ENCODE measurements at regions not wholly inside any gene's neighbourhood (a gene's known extent, or its start where the extent isn't known, plus 50 kb on each side); places are given as distances from the start of the nearest gene placed in this dataset.
A peak's percentile ranks its signal among the peaks of the same experiment; 100 is the strongest.

- Histone ChIP-seq H4K91ac (replicated peaks; ENCODE audit: insufficient read length, low read length) (no peak overlapping the region), H2BK120ac (replicated peaks; ENCODE audit: low read depth, low read length) (no peak overlapping the region), H3K4me3 (ENCODE audit: extremely low read depth in 1 of 4, insufficient read depth in 2 of 4, low read depth in 3 of 4, low read length in 4 of 4) (no peak overlapping the region), H3K4me2 (ENCODE audit: insufficient read depth in 1 of 2, low read depth in 2 of 2, low read length in 2 of 2) (no peak overlapping the region), H2BK12ac (ENCODE audit: low read depth, low read length) (no peak overlapping the region), H3K27ac (ENCODE audit: low read depth, low read length) (no peak overlapping the region), H3K23me2 (ENCODE audit: low read depth, low read length) (no peaks in the 10 kb centered on the region), H3K4me1 (replicated peaks in 1 of 4; ENCODE audit: control insufficient read depth in 3 of 4, insufficient read depth in 4 of 4, low read length in 3 of 4) (peaks cover 3 to 7% (median 5%) of the 10 kb centered on the region in 4 experiments; a peak in 4 of 7 replicates), H3K14ac (ENCODE audit: insufficient read length) (no peak overlapping the region), H3K4ac (replicated peaks; ENCODE audit: insufficient read length, low read depth, low read length) (no peak overlapping the region), H4K8ac (ENCODE audit: extremely low read depth, insufficient read depth, low read length) (no peak overlapping the region), H3K9ac (replicated peaks in 1 of 4; ENCODE audit: extremely low read depth in 1 of 4, low read depth in 3 of 4, low read length in 3 of 4) (no peak overlapping the region), H3K79me1 (ENCODE audit: low read depth, low read length) (no peaks in the 10 kb centered on the region), H3K9me3 (ENCODE audit: insufficient read depth in 2 of 2, low read depth in 1 of 2, low read length in 1 of 2) (no peaks in the 10 kb centered on the region), H2BK15ac (ENCODE audit: low read length) (no peak overlapping the region), H3K27me3 (replicated peaks in 1 of 4; ENCODE audit: control insufficient read depth in 3 of 4, extremely low read depth in 1 of 4, insufficient read depth in 3 of 4, low read length in 3 of 4) (no peaks in the 10 kb centered on the region), H2BK5ac (ENCODE audit: low read depth, low read length) (no peak overlapping the region), H4K5ac (ENCODE audit: insufficient read length, low read depth, low read length) (peak overlapping the region; percentile 32), H2AK5ac (ENCODE audit: low read depth, low read length) (no peak overlapping the region), H2AFZ (ENCODE audit: low read length) (no peak overlapping the region), H3K36me3 (ENCODE audit: control insufficient read depth in 2 of 4, insufficient read depth in 4 of 4, low read length in 3 of 4) (no peaks in the 10 kb centered on the region), H3K56ac (replicated peaks; ENCODE audit: insufficient read length, low read depth, low read length) (no peak overlapping the region), H3K79me2 (ENCODE audit: control insufficient read depth in 1 of 2, insufficient read depth in 2 of 2, low read length in 2 of 2) (no peaks in the 10 kb centered on the region), H2BK20ac (ENCODE audit: low read length) (no peak overlapping the region), H4K20me1 (replicated peaks in 1 of 2; ENCODE audit: control insufficient read depth in 1 of 2, insufficient read depth in 2 of 2, low read length in 2 of 2) (no peaks in the 10 kb centered on the region), H3K23ac (ENCODE audit: insufficient read length) (no peak overlapping the region), H3K18ac (ENCODE audit: extremely low read depth, low read length) (no peak overlapping the region)
- ChIA-PET CTCF (ENCODE audit: partially characterized antibody) (interaction anchor here (1.0 to 2.0 kb wide), 3 partner anchors 10 to 403 kb away, joined by 5 to 7 read pairs (median 5); no protein-coding TSS in a partner anchor), POLR2A (ENCODE audit: partially characterized antibody) (no interaction called here)
- WGBS, 2 experiments (ENCODE audit: extremely low coverage in 1 of 2, insufficient coverage in 1 of 2, insufficient read length in 1 of 2, insufficient replicate concordance in 2 of 2, low coverage in 1 of 2, low lambda C conversion rate in 2 of 2, missing lambda C conversion rate in 1 of 2) = 91% methylated on average over 4 of the region's 4 CpGs; no CpG with 5 or more reads in 1 of the 2 experiments
- no peak for FAIRE-seq
- DNase-seq (ENCODE audit: low read depth in 1 of 2, low spot score in 2 of 2) = no peak
- TF ChIP-seq TCF12 (IDR thresholded peaks at IDR 0.05; ENCODE audit: low read depth, low read length) (no peak), CBX8 (IDR thresholded peaks at IDR 0.05; ENCODE audit: borderline replicate concordance, low read depth, low read length) (no peak), POLR2AphosphoS5 (IDR thresholded peaks at IDR 0.05; ENCODE audit: low read depth, low read length) (no peak), FOSL1 (IDR thresholded peaks at IDR 0.05; ENCODE audit: insufficient read depth, low read depth, low read length) (no peak), SIX5 (IDR thresholded peaks at IDR 0.05; ENCODE audit: low read depth, low read length) (no peak), ATF2 (IDR thresholded peaks at IDR 0.05; ENCODE audit: low read length) (no peak), SP4 (IDR thresholded peaks at IDR 0.05; ENCODE audit: low read length) (no peak), CBX5 (IDR thresholded peaks at IDR 0.05; ENCODE audit: low read depth, low read length) (no peak), RNF2 (IDR thresholded peaks at IDR 0.05; ENCODE audit: borderline replicate concordance, low read depth, low read length, missing control alignments, poor library complexity, severe bottlenecking) (no peak), CTCF (IDR thresholded peaks at IDR 0.05; ENCODE audit: control extremely low read depth in 1 of 3, insufficient read depth in 1 of 3, low read depth in 1 of 3, low read length in 3 of 3) (no peak), CEBPB (IDR thresholded peaks at IDR 0.05; ENCODE audit: low read depth, low read length) (no peak)
These were observed 234.7 kb downstream of the FAM76B start for GRCh38 chr11:95554911-95555310.
